SJCRH30 (cell line): ENCODE measurements at regions not wholly inside any gene's neighbourhood (a gene's known extent, or its start where the extent isn't known, plus 50 kb on each side); places are given as distances from the start of the nearest gene placed in this dataset.

Source experiments
- DNase-seq, 2 experiments: peaks; one replicate each; pipeline ENCODE4 v3.0.0-alpha.2; 2015 to 2020
- H3K27ac ChIP-seq: fragments of 250-450 bp; sonication (Bioruptor Pico); 2 replicates; pipeline ENCODE4 v1.5.1; 2020; ENCODE audit warnings: mild to moderate bottlenecking, moderate library complexity
- H3K27me3 ChIP-seq: fragments of 250-450 bp; sonication (Bioruptor Pico); 2 replicates; pipeline ENCODE4 v1.5.1; 2020; ENCODE audit warnings: mild to moderate bottlenecking, moderate library complexity
- H3K36me3 ChIP-seq: fragments of 250-450 bp; sonication (Bioruptor Pico); 2 replicates; pipeline ENCODE4 v1.5.1; 2020; ENCODE audit warnings: mild to moderate bottlenecking, moderate library complexity
- H3K4me1 ChIP-seq: fragments of 250-450 bp; sonication (Bioruptor Pico); 2 replicates; pipeline ENCODE4 v1.5.1; 2020; ENCODE audit warnings: mild to moderate bottlenecking, moderate library complexity
- H3K4me3 ChIP-seq: fragments of 250-450 bp; sonication (Bioruptor Pico); 2 replicates; pipeline ENCODE4 v1.5.1; 2020; ENCODE audit warnings: mild to moderate bottlenecking, moderate library complexity
- H3K9me3 ChIP-seq: fragments of 250-450 bp; sonication (Bioruptor Pico); replicated peaks from 2 replicates; pipeline ENCODE4 v1.5.1; 2020; ENCODE audit warnings: mild to moderate bottlenecking, moderate library complexity

GRCh38 chr16:64051824-64052223, 1070.0 kb downstream of the CDH11 start:
- Histone ChIP-seq H3K9me3 (no peaks in the 10 kb centered on the region), H3K27me3 (no peaks in the 10 kb centered on the region), H3K36me3 (no peaks in the 10 kb centered on the region), H3K4me3 (no peak overlapping the region), H3K27ac (no peak overlapping the region), H3K4me1 (no peaks in the 10 kb centered on the region)
- DNase-seq = peak in 1 of 2 experiments; percentile 28

GRCh38 chr16:64047878-64048277, 1074.0 kb downstream of the CDH11 start:
- Histone ChIP-seq H3K36me3 (no peaks in the 10 kb centered on the region), H3K27ac (no peak overlapping the region), H3K4me3 (no peak overlapping the region), H3K27me3 (no peaks in the 10 kb centered on the region), H3K4me1 (no peaks in the 10 kb centered on the region), H3K9me3 (0 out of 2 replicates have a peak, but pooled peaks cover 5% of the 10 kb centered on the region)
- no peak for DNase-seq

- H3K9me3 ChIP-seq = 0 out of 2 replicates have a peak, but pooled peaks cover 5% of the 10 kb centered on the region
- no peak overlapping the region for H3K27ac ChIP-seq
- no peaks in the 10 kb centered on the region for H3K27me3 ChIP-seq
- DNase-seq = no peak
- H3K36me3 ChIP-seq = no peaks in the 10 kb centered on the region
- H3K4me1 ChIP-seq = no peaks in the 10 kb centered on the region
- no peak overlapping the region for H3K4me3 ChIP-seq
These were observed 1074.7 kb downstream of the CDH11 start for GRCh38 chr16:64047207-64047606.

- Histone ChIP-seq H3K27ac (no peak overlapping the region), H3K36me3 (no peaks in the 10 kb centered on the region), H3K9me3 (no peaks in the 10 kb centered on the region), H3K4me3 (no peak overlapping the region), H3K27me3 (no peaks in the 10 kb centered on the region), H3K4me1 (no peaks in the 10 kb centered on the region)
- no peak for DNase-seq
These were observed 1086.5 kb downstream of the CDH11 start for GRCh38 chr16:64035337-64035736.

GRCh38 chr16:64019339-64019738, 1102.5 kb downstream of the CDH11 start:
- Histone ChIP-seq H3K36me3 (no peaks in the 10 kb centered on the region), H3K4me3 (no peak overlapping the region), H3K9me3 (no peaks in the 10 kb centered on the region), H3K27me3 (no peaks in the 10 kb centered on the region), H3K27ac (no peak overlapping the region), H3K4me1 (no peaks in the 10 kb centered on the region)
- peak in 1 of 2 experiments; percentile 6 for DNase-seq

GRCh38 chr16:64017796-64018195, 1104.1 kb downstream of the CDH11 start:
- H3K4me1 ChIP-seq = no peaks in the 10 kb centered on the region
- H3K27ac ChIP-seq = no peak overlapping the region
- no peaks in the 10 kb centered on the region for H3K27me3 ChIP-seq
- H3K36me3 ChIP-seq = no peaks in the 10 kb centered on the region
- no peak overlapping the region for H3K4me3 ChIP-seq
- no peaks in the 10 kb centered on the region for H3K9me3 ChIP-seq
- DNase-seq = no peak

GRCh38 chr16:64013856-64014255, 1108.0 kb downstream of the CDH11 start:
- Histone ChIP-seq H3K27ac (no peak overlapping the region), H3K9me3 (no peaks in the 10 kb centered on the region), H3K36me3 (no peaks in the 10 kb centered on the region), H3K27me3 (no peaks in the 10 kb centered on the region), H3K4me3 (no peak overlapping the region), H3K4me1 (no peaks in the 10 kb centered on the region)
- DNase-seq = no peak

GRCh38 chr16:64012166-64012565, 1109.7 kb downstream of the CDH11 start:
- Histone ChIP-seq H3K27me3 (no peaks in the 10 kb centered on the region), H3K4me3 (no peak overlapping the region), H3K36me3 (no peaks in the 10 kb centered on the region), H3K4me1 (no peaks in the 10 kb centered on the region), H3K9me3 (no peaks in the 10 kb centered on the region), H3K27ac (no peak overlapping the region)
- peak in 1 of 2 experiments; percentile 10 for DNase-seq

GRCh38 chr16:64011650-64012049, 1110.2 kb downstream of the CDH11 start:
- Histone ChIP-seq H3K4me1 (no peaks in the 10 kb centered on the region), H3K4me3 (no peak overlapping the region), H3K36me3 (no peaks in the 10 kb centered on the region), H3K27ac (no peak overlapping the region), H3K9me3 (no peaks in the 10 kb centered on the region), H3K27me3 (no peaks in the 10 kb centered on the region)
- no peak for DNase-seq

GRCh38 chr16:64008131-64008530, 1113.7 kb downstream of the CDH11 start:
- Histone ChIP-seq H3K9me3 (no peaks in the 10 kb centered on the region), H3K27me3 (no peaks in the 10 kb centered on the region)

GRCh38 chr16:64004116-64004515, 1117.7 kb downstream of the CDH11 start:
- Histone ChIP-seq H3K36me3 (no peaks in the 10 kb centered on the region), H3K27ac (no peak overlapping the region), H3K4me1 (no peaks in the 10 kb centered on the region), H3K9me3 (no peaks in the 10 kb centered on the region), H3K4me3 (no peak overlapping the region), H3K27me3 (no peaks in the 10 kb centered on the region)
- no peak for DNase-seq

More at GRCh38 chr16:64008131-64008530, 1113.7 kb downstream of the CDH11 start:
- Histone ChIP-seq H3K4me1 (no peaks in the 10 kb centered on the region), H3K36me3 (no peaks in the 10 kb centered on the region), H3K27ac (no peak overlapping the region), H3K4me3 (no peak overlapping the region)
- no peak for DNase-seq

GRCh38 chr16:63995025-63995424, 1126.8 kb downstream of the CDH11 start:
- Histone ChIP-seq H3K36me3 (no peaks in the 10 kb centered on the region), H3K4me1 (no peaks in the 10 kb centered on the region), H3K4me3 (no peak overlapping the region), H3K9me3 (no peaks in the 10 kb centered on the region), H3K27ac (no peak overlapping the region), H3K27me3 (0 out of 2 replicates have a peak, but pooled peaks cover 3% of the 10 kb centered on the region)
- no peak for DNase-seq

- H3K36me3 ChIP-seq = no peaks in the 10 kb centered on the region
- 0 out of 2 replicates have a peak, but pooled peaks cover 3% of the 10 kb centered on the region for H3K9me3 ChIP-seq
- no peaks in the 10 kb centered on the region for H3K27me3 ChIP-seq
- no peak for DNase-seq
- H3K4me3 ChIP-seq = no peak overlapping the region
- H3K4me1 ChIP-seq = no peaks in the 10 kb centered on the region
- H3K27ac ChIP-seq = no peak overlapping the region
These were observed 1138.5 kb downstream of the CDH11 start for GRCh38 chr16:63983401-63983800.

- H3K36me3 ChIP-seq = no peaks in the 10 kb centered on the region
- no peak for DNase-seq
- no peaks in the 10 kb centered on the region for H3K4me1 ChIP-seq
- no peaks in the 10 kb centered on the region for H3K27me3 ChIP-seq
- H3K4me3 ChIP-seq = no peak overlapping the region
- no peak overlapping the region for H3K27ac ChIP-seq
- H3K9me3 ChIP-seq = 0 out of 2 replicates have a peak, but pooled peaks cover 3% of the 10 kb centered on the region
These were observed 1139.1 kb downstream of the CDH11 start for GRCh38 chr16:63982741-63983140.

GRCh38 chr16:63982110-63982509, 1139.8 kb downstream of the CDH11 start:
- Histone ChIP-seq H3K27me3 (no peaks in the 10 kb centered on the region), H3K9me3 (0 out of 2 replicates have a peak, but pooled peaks cover 3% of the 10 kb centered on the region), H3K36me3 (no peaks in the 10 kb centered on the region), H3K4me1 (no peaks in the 10 kb centered on the region), H3K4me3 (no peak overlapping the region), H3K27ac (no peak overlapping the region)
- DNase-seq = peak in 1 of 2 experiments; percentile 5

- H3K27me3 ChIP-seq = no peaks in the 10 kb centered on the region
- H3K4me1 ChIP-seq = no peaks in the 10 kb centered on the region
- H3K36me3 ChIP-seq = no peaks in the 10 kb centered on the region
- H3K4me3 ChIP-seq = no peak overlapping the region
- H3K9me3 ChIP-seq = 0 out of 2 replicates have a peak, but pooled peaks cover 3% of the 10 kb centered on the region
- no peak overlapping the region for H3K27ac ChIP-seq
- DNase-seq = no peak
These were observed 1140.2 kb downstream of the CDH11 start for GRCh38 chr16:63981639-63982038.
